AG09319 (cell line): ENCODE measurements at regions not wholly inside any gene's neighbourhood (a gene's known extent, or its start where the extent isn't known, plus 50 kb on each side); places are given as distances from the start of the nearest gene placed in this dataset.
"Not testable (repeated sequence)": the region's sequence is repeated elsewhere in the genome, so short reads cannot be mapped to it uniquely, and the experiment has no call there.

ENCODE experiments used
- DNase-seq: peaks from one replicate; pipeline ENCODE4 v3.0.0-alpha.2; 2010; ENCODE audit warnings: low read depth; ENCODE audit errors: extremely low read depth
- CTCF ChIP-seq: IDR thresholded peaks from 2 replicates; pipeline ENCODE4 v1.5.1; 2011; ENCODE audit warnings: low read depth, mild to moderate bottlenecking, inconsistent platforms, low read length, moderate library complexity

DNA sequence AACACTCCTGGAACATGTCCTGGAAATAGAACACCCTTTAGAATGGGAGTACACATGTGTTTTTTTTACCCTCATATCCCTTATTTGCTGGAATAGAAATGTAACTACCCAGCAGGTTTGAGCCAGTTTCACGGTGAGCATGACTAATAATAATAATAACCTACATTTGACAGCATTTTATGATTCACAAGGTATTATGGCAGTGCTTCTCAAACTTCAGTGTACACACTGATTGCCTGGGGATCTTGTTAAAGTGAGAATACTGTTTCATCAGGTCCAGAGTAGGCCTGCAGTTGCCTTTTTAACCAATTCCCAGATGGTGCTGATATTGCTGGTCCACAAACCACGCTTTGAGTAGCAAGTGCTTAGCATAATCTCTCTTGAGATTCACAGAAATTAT is 63.9 kb downstream of the NFKBIZ start:
- no peak for TF ChIP-seq CTCF
- no peak for DNase-seq

- DNase-seq: not testable (repeated sequence)
These were observed 68.4 kb downstream of the NFKBIZ start for GRCh38 chr3:101917761-101918160.

DNA sequence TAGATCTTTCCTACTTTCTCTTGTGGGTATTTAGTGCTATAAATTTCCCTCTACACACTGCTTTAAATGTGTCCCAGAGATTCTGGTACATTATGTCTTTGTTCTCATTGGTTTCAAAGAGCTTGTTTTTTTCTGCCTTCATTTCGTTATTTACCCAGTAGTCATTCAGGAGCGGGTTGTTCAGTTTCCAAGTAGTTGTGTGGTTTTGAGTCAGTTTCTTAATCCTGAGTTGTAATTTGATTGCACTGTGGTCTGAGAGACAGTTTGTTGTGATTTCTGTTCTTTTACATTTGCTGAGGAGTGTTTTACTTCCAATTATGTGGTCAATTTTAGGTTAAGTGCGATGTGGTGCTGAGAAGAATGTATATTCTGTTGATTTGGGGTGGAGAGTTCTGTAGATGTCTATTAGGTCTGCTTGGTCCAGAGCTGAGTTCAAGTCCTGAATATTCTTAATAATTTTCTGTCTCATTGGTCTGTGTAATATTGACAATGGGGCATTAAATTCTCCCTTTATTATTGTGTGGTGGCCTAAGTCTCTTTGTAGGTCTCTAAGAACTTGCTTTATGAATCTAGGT is 72.9 kb downstream of the NFKBIZ start:
- DNase-seq: not testable (repeated sequence)

DNA sequence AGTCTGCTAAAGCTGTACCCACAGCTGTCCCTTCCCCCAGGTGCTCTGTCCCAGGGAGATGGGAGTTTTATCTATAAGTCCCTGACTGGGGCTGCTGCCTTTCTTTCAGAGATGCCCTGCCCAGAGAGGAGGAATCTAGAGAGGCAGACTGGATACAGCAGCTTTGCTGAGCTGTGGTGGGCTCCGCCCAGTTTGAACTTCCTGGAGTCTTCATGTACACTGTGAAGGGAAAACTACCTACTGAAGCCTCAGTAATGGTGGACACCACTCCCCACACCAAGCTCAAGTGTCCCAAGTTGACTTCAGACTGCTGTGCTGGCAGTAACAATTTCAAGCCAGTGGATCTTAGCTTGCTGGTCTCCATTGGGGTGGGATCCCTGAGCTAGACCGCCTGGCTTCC is 75.3 kb downstream of the NFKBIZ start:
- not testable (repeated sequence) for DNase-seq

DNA sequence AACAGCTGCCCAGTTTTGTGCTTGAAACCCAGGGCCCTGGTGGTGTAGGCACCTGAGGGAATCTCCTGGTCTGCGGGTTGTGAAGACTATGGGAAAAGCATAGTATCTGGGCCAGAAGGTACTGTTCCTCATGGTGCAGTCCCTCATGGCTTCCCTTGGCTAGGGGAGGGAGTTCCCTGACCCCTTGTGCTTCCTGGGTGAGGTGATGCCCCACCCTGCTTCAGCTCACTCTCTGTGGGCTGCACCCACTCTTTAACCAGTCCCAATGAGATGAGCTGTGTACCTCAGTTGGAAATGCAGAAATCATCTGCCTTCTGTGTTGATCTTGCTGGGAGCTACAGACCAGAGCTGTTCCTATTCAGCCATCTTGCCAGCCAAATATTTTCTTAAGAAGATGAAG is 75.8 kb downstream of the NFKBIZ start:
- not testable (repeated sequence) for DNase-seq

DNA sequence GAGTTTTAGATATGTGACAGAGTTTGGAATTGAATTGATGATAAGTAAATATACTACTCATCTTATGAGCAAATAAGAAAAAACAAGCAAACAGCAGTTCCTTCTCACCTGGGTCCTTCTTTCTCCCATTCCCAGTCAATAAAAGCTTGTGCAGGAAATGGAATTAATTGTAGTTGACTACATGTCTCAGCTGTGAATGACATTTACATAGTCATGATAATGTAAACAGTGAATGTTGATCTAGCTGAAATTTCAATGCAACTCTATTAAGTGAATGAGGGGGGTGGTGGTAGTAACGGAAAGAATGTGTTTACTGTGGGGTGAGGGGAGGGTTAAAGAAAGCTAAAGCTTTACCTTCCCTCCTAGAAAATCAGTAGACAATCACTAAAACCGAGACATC is 76.2 kb downstream of the NFKBIZ start:
- DNase-seq: no peak
- no peak for TF ChIP-seq CTCF

DNA sequence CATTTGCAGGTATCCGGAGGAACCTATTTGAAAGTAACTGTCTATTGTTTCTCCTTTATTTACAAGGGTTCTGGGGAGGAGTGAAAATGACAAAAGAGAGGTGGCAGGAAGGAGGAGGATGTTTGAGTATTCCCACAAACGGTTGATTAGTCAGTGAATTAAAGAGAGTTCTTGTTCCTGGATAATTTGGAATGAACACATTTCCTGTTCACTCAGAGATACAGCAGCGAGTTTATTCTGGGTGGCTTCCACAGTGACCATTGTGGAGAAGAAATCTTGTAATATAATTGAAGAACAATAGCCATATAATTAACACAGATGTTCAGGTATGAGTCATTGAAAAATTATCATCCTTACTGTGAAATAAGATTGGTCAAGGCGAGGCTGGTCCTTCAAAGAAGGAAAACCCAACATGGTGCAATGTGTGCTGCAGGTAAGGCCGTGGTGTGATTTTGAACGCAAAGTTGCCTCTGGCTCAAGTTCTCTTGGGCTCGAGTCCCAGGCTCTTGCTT is 77.3 kb downstream of the NFKBIZ start:
- TF ChIP-seq CTCF: no peak
- no peak for DNase-seq

- TF ChIP-seq CTCF: no peak
- no peak for DNase-seq
These were observed 79.6 kb downstream of the NFKBIZ start for GRCh38 chr3:101928890-101929289.

DNA sequence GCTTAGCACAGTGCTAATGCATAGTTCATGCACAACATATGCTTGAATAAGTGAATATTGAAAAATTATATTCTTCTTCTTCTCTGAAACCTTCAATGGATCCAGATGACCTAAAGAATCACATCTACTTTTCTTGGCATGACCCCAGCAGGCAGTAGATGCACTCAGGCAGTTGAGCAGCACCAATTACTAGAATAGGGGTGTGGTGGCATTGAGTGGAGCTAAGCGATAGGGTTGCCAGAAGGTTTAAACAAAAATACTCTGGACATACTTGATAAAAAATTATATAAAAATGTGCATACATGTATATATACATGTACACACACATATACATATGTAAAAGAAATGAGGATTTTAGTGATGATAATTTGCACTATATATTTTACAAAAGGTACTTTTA is 81.8 kb downstream of the NFKBIZ start:
- DNase-seq: no peak
- no peak for TF ChIP-seq CTCF
